Liver (tissue), 8 donors: ENCODE measurements at regions not wholly inside any gene's neighbourhood (a gene's known extent, or its start where the extent isn't known, plus 50 kb on each side); places are given as distances from the start of the nearest gene placed in this dataset.

ENCODE experiments used
- DNase-seq: peaks from one replicate; pipeline ENCODE4 v3.0.0-alpha.2; 2017; ENCODE audit warnings: low spot score
- H3K27ac ChIP-seq, 2 donors: one replicate each; pipeline ENCODE4 v1.7.0; 2013; ENCODE audit warnings: inconsistent platforms in 2 of 2, low read length in 2 of 2, control low read depth in 1 of 2, low read depth in 1 of 2, mild to moderate bottlenecking in 1 of 2
- H3K27me3 ChIP-seq, 4 donors: one replicate each; pipeline versions ENCODE4 v1.6.1 to v1.7.0; 2013; ENCODE audit warnings: low read length in 3 of 4, inconsistent platforms in 1 of 4, mild to moderate bottlenecking in 1 of 4, moderate library complexity in 1 of 4; ENCODE audit not compliant: control insufficient read depth in 4 of 4, insufficient read depth in 4 of 4
- H3K36me3 ChIP-seq, 4 donors: one replicate each; pipeline versions ENCODE4 v1.6.1 to v1.7.0; 2013; ENCODE audit warnings: low read length in 3 of 4, mild to moderate bottlenecking in 3 of 4, low read depth in 1 of 4, moderate library complexity in 1 of 4; ENCODE audit not compliant: control insufficient read depth in 4 of 4, insufficient read depth in 3 of 4
- H3K4me1 ChIP-seq, 4 donors: one replicate each; pipeline versions ENCODE4 v1.6.1 to v1.7.0; 2013; ENCODE audit warnings: low read length in 3 of 4, mild to moderate bottlenecking in 3 of 4, moderate library complexity in 1 of 4; ENCODE audit not compliant: control insufficient read depth in 4 of 4, insufficient read depth in 4 of 4
- H3K4me3 ChIP-seq, 3 donors: one replicate each; pipeline versions ENCODE4 v1.6.1 to v1.7.0; 2013; ENCODE audit warnings: low read length in 3 of 3, control low read depth in 1 of 3, low read depth in 1 of 3, mild to moderate bottlenecking in 1 of 3
- H3K9ac ChIP-seq, 2 donors: one replicate each; pipeline ENCODE4 v1.7.0; 2013; ENCODE audit warnings: low read length in 2 of 2, mild to moderate bottlenecking in 2 of 2, moderate library complexity in 2 of 2, control low read depth in 1 of 2, low read depth in 1 of 2
- H3K9me3 ChIP-seq, 4 donors: one replicate each; pipeline versions ENCODE4 v1.6.1 to v1.7.0; 2013; ENCODE audit warnings: low read length in 3 of 4; ENCODE audit not compliant: control insufficient read depth in 4 of 4
- FOXA1 ChIP-seq: IDR thresholded peaks from 2 replicates; pipeline ENCODE4 v1.6.1; 2016; ENCODE audit warnings: antibody characterized with exemption
- FOXA2 ChIP-seq: IDR thresholded peaks from 2 replicates; pipeline ENCODE4 v1.6.1; 2016; ENCODE audit warnings: antibody characterized with exemption
- HNF4A ChIP-seq, 2 donors: conservative IDR thresholded peaks; 2 replicates each; pipeline ENCODE4 v1.6.1; 2016; ENCODE audit warnings: antibody characterized with exemption in 2 of 2, mild to moderate bottlenecking in 2 of 2
- HNF4G ChIP-seq: IDR thresholded peaks from 2 replicates; pipeline ENCODE4 v1.6.1; 2016; ENCODE audit warnings: antibody characterized with exemption
- JUND ChIP-seq, 2 donors: IDR thresholded peaks; 2 replicates each; pipeline ENCODE4 v1.6.1; 2016; ENCODE audit warnings: antibody characterized with exemption in 2 of 2
- MAX ChIP-seq: IDR thresholded peaks from 2 replicates; pipeline ENCODE4 v1.6.1; 2016; ENCODE audit warnings: antibody characterized with exemption
- NR2F2 ChIP-seq: IDR thresholded peaks from 2 replicates; pipeline ENCODE4 v1.6.1; 2016; ENCODE audit warnings: antibody characterized with exemption
- RXRA ChIP-seq, 2 donors: IDR thresholded peaks; 2 replicates each; pipeline ENCODE4 v1.6.1; 2017 to 2018; ENCODE audit warnings: antibody characterized with exemption in 2 of 2, mild to moderate bottlenecking in 1 of 2
- TAF1 ChIP-seq: conservative IDR thresholded peaks from 2 replicates; pipeline ENCODE4 v1.6.1; 2016; ENCODE audit warnings: antibody characterized with exemption, mild to moderate bottlenecking
- YY1 ChIP-seq: IDR thresholded peaks from 2 replicates; pipeline ENCODE4 v1.6.1; 2016; ENCODE audit warnings: antibody characterized with exemption, mild to moderate bottlenecking
- WGBS: extraction: QIAGEN DNeasy Blood & Tissue Kit; methylation state at CpG from one replicate; pipeline ENCODE4 v1.1.7; 2013; 5-methylcytosine and 5-hydroxymethylcytosine counted together
- TF ChIP-seq, protein P1 (sequence below): IDR thresholded peaks from 2 replicates; pipeline ENCODE4 v1.6.1; 2016; ENCODE audit warnings: antibody characterized with exemption
- TF ChIP-seq, protein P2 (sequence below): IDR thresholded peaks from 2 replicates; pipeline ENCODE4 v1.6.1; 2016; ENCODE audit warnings: antibody characterized with exemption
- TF ChIP-seq, protein P3 (sequence below): fragments of 150-350 bp; IDR thresholded peaks from 2 replicates; pipeline ENCODE4 v1.5.1; 2017; ENCODE audit warnings: improper control_type of control experiment, low read depth, low read length; ENCODE audit not compliant: missing input control
- TF ChIP-seq, protein P4 (sequence below): IDR thresholded peaks from 2 replicates; pipeline ENCODE4 v1.6.1; 2016; ENCODE audit warnings: antibody characterized with exemption, mild to moderate bottlenecking
- donor health status: healthy.
- donor health status: healthy.
- donor health status: healthy.
- donor health status: healthy.
- donor health status: healthy.

DNA sequence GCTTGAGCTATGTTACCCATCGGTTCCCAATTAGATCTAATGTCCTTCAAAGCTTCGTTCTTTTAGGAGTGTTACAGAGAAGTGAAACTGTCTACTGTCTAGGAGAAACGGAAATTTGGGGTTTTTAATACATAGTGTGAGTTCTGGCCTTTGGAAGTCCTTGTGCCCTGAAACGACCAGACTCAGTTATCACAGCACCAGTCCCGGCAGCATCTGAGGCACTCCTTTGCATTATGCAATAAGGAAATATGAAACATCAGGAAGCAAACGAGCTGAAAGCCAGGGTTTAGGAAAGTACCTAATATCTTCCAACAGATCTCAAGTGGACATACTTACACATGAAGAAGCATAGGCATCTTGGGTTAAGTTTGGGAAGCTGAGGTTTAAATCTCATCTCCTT is 61.8 kb upstream of the ADGRF1 start:
- DNase-seq: no peak
- no peaks in the 10 kb centered on the region for H3K4me1 ChIP-seq
- no peak overlapping the region for H3K27ac ChIP-seq
- no peaks in the 10 kb centered on the region for H3K27me3 ChIP-seq
- no peaks in the 10 kb centered on the region for H3K36me3 ChIP-seq
- TF ChIP-seq, protein P1, sequence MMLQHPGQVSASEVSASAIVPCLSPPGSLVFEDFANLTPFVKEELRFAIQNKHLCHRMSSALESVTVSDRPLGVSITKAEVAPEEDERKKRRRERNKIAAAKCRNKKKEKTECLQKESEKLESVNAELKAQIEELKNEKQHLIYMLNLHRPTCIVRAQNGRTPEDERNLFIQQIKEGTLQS: no peak
- TF ChIP-seq MAX (no peak), FOXA2 (no peak), RXRA (IDR thresholded peaks at IDR 0.05) (no peak), TAF1 (no peak), YY1 (no peak), FOXA1 (no peak), HNF4A (conservative IDR thresholded peaks at IDR 0.05) (no peak), HNF4G (no peak), JUND (IDR thresholded peaks at IDR 0.05) (no peak), NR2F2 (no peak)
- TF ChIP-seq, protein P2, sequence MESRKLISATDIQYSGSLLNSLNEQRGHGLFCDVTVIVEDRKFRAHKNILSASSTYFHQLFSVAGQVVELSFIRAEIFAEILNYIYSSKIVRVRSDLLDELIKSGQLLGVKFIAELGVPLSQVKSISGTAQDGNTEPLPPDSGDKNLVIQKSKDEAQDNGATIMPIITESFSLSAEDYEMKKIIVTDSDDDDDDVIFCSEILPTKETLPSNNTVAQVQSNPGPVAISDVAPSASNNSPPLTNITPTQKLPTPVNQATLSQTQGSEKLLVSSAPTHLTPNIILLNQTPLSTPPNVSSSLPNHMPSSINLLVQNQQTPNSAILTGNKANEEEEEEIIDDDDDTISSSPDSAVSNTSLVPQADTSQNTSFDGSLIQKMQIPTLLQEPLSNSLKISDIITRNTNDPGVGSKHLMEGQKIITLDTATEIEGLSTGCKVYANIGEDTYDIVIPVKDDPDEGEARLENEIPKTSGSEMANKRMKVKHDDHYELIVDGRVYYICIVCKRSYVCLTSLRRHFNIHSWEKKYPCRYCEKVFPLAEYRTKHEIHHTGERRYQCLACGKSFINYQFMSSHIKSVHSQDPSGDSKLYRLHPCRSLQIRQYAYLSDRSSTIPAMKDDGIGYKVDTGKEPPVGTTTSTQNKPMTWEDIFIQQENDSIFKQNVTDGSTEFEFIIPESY: no peak
- TF ChIP-seq, protein P3, sequence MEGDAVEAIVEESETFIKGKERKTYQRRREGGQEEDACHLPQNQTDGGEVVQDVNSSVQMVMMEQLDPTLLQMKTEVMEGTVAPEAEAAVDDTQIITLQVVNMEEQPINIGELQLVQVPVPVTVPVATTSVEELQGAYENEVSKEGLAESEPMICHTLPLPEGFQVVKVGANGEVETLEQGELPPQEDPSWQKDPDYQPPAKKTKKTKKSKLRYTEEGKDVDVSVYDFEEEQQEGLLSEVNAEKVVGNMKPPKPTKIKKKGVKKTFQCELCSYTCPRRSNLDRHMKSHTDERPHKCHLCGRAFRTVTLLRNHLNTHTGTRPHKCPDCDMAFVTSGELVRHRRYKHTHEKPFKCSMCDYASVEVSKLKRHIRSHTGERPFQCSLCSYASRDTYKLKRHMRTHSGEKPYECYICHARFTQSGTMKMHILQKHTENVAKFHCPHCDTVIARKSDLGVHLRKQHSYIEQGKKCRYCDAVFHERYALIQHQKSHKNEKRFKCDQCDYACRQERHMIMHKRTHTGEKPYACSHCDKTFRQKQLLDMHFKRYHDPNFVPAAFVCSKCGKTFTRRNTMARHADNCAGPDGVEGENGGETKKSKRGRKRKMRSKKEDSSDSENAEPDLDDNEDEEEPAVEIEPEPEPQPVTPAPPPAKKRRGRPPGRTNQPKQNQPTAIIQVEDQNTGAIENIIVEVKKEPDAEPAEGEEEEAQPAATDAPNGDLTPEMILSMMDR: no peak
- TF ChIP-seq, protein P4, sequence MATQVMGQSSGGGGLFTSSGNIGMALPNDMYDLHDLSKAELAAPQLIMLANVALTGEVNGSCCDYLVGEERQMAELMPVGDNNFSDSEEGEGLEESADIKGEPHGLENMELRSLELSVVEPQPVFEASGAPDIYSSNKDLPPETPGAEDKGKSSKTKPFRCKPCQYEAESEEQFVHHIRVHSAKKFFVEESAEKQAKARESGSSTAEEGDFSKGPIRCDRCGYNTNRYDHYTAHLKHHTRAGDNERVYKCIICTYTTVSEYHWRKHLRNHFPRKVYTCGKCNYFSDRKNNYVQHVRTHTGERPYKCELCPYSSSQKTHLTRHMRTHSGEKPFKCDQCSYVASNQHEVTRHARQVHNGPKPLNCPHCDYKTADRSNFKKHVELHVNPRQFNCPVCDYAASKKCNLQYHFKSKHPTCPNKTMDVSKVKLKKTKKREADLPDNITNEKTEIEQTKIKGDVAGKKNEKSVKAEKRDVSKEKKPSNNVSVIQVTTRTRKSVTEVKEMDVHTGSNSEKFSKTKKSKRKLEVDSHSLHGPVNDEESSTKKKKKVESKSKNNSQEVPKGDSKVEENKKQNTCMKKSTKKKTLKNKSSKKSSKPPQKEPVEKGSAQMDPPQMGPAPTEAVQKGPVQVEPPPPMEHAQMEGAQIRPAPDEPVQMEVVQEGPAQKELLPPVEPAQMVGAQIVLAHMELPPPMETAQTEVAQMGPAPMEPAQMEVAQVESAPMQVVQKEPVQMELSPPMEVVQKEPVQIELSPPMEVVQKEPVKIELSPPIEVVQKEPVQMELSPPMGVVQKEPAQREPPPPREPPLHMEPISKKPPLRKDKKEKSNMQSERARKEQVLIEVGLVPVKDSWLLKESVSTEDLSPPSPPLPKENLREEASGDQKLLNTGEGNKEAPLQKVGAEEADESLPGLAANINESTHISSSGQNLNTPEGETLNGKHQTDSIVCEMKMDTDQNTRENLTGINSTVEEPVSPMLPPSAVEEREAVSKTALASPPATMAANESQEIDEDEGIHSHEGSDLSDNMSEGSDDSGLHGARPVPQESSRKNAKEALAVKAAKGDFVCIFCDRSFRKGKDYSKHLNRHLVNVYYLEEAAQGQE: no peak
- no peak overlapping the region for H3K9ac ChIP-seq
- no peak overlapping the region for H3K4me3 ChIP-seq
- 61% methylated on average over 6 of the region's 6 CpGs for WGBS
- no peaks in the 10 kb centered on the region for H3K9me3 ChIP-seq

DNA sequence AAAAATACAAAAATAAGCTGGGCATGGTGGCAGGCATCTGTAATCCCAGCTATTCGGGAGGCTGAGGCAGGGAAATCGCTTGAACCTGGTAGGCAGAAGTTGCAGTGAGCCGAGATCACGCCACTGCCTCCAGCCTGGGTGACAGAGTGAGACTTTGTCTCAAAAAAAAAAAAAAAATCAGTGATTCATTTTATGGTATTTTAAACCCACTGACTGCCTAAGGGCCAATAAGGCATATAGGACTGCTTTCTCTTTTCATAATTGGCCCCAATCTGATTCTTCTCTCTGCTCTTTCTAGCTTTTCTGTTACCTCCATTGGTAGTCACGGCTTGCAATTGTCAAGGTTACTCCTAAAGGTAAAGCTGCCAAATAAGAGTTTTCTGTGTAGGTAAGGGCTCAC is 60.2 kb upstream of the ADGRF1 start:
- TF ChIP-seq FOXA2: no peak
- no peaks in the 10 kb centered on the region for H3K4me1 ChIP-seq
- WGBS: 95% methylated on average over 5 of the region's 5 CpGs
- no peaks in the 10 kb centered on the region for H3K27me3 ChIP-seq
- no peak overlapping the region for H3K27ac ChIP-seq
- H3K9ac ChIP-seq: no peak overlapping the region
- H3K36me3 ChIP-seq: no peaks in the 10 kb centered on the region
- no peak for DNase-seq
- no peak overlapping the region for H3K4me3 ChIP-seq
- no peaks in the 10 kb centered on the region for H3K9me3 ChIP-seq
